Liver (tissue), 3 donors: ENCODE measurements at regions not wholly inside any gene's neighbourhood (a gene's known extent, or its start where the extent isn't known, plus 50 kb on each side); places are given as distances from the start of the nearest gene placed in this dataset.

ENCODE experiments used
- CTCF ChIP-seq: fragments of 150-350 bp; IDR thresholded peaks from 2 replicates; pipeline ENCODE4 v1.5.1; 2017; ENCODE audit warnings: improper control_type of control experiment, low read depth, low read length; ENCODE audit not compliant: missing input control
- GABPA ChIP-seq, 2 donors: IDR thresholded peaks in 1 of 2; conservative IDR thresholded peaks in 1 of 2; 2 replicates each; pipeline ENCODE4 v1.6.1; 2016; ENCODE audit warnings: antibody characterized with exemption in 2 of 2, mild to moderate bottlenecking in 1 of 2, moderate library complexity in 1 of 2
- NR2F2 ChIP-seq: IDR thresholded peaks from 2 replicates; pipeline ENCODE4 v1.6.1; 2016; ENCODE audit warnings: antibody characterized with exemption
- RAD21 ChIP-seq, 2 donors: IDR thresholded peaks; 2 replicates each; pipeline ENCODE4 v1.6.1; 2016; ENCODE audit warnings: antibody characterized with exemption in 2 of 2, mild to moderate bottlenecking in 2 of 2
- TAF1 ChIP-seq: conservative IDR thresholded peaks from 2 replicates; pipeline ENCODE4 v1.6.1; 2016; ENCODE audit warnings: antibody characterized with exemption, mild to moderate bottlenecking
- YY1 ChIP-seq: IDR thresholded peaks from 2 replicates; pipeline ENCODE4 v1.6.1; 2016; ENCODE audit warnings: antibody characterized with exemption, mild to moderate bottlenecking
- donor health status: healthy.
- donor health status: healthy.

GRCh38 chr12:28828318-28828717 lies 320.8 kb upstream of the FAR2 start:
- TF ChIP-seq CTCF (no peak), TAF1 (no peak), YY1 (no peak), NR2F2 (no peak), RAD21 (IDR thresholded peaks at IDR 0.05) (no peak), GABPA (IDR thresholded peaks at IDR 0.05 in 1 of 2, conservative IDR thresholded peaks at IDR 0.05 in 1 of 2) (no peak)
